ENCODE measurements at regions not wholly inside any gene's neighbourhood (a gene's known extent, or its start where the extent isn't known, plus 50 kb on each side); places are given as distances from the start of the nearest gene placed in this dataset.

- DNase-seq (ENCODE audit: low spot score), result no peak
Observed at GRCh38 chr13:74084375-74084935, 49.7 kb downstream of the KLF12 start.

GRCh38 chr13:74082741-74083160, 51.5 kb downstream of the KLF12 start:
- intact Hi-C loops (cut with DNase I), result no loop called here

More at GRCh38 chr13:74084375-74084935, 49.7 kb downstream of the KLF12 start:
- intact Hi-C loops (cut with DNase I), result no loop called here

GRCh38 chr13:74080762-74081161, 53.4 kb downstream of the KLF12 start:
- intact Hi-C loops (cut with DNase I), result no loop called here
- no peak for DNase-seq (ENCODE audit: low spot score)

More at GRCh38 chr13:74082741-74083160, 51.5 kb downstream of the KLF12 start:
- DNase-seq (ENCODE audit: low spot score), result no peak

GRCh38 chr13:74077792-74078191, 56.4 kb downstream of the KLF12 start:
- intact Hi-C loops (cut with DNase I), result no loop called here
- no peak for DNase-seq (ENCODE audit: low spot score)

- no peak for DNase-seq (ENCODE audit: low spot score)
- intact Hi-C loops (cut with DNase I), result no loop called here
Observed at GRCh38 chr13:74077375-74077774, 56.8 kb downstream of the KLF12 start.

GRCh38 chr13:74074723-74075122, 59.5 kb downstream of the KLF12 start:
- intact Hi-C loops (cut with DNase I), result no loop called here
- DNase-seq (ENCODE audit: low spot score), result no peak

GRCh38 chr13:74073274-74073673, 60.9 kb downstream of the KLF12 start:
- no peak for DNase-seq (ENCODE audit: low spot score)
- intact Hi-C loops (cut with DNase I), result no loop called here

GRCh38 chr13:74070513-74070912, 63.7 kb downstream of the KLF12 start:
- no peak for DNase-seq (ENCODE audit: low spot score)
- intact Hi-C loops (cut with DNase I), result no loop called here

- intact Hi-C loops (cut with DNase I), result no loop called here
- DNase-seq (ENCODE audit: low spot score), result no peak
Observed at GRCh38 chr13:74070065-74070464, 64.1 kb downstream of the KLF12 start.

- intact Hi-C loops (cut with DNase I), result no loop called here
- no peak for DNase-seq (ENCODE audit: low spot score)
Observed at GRCh38 chr13:74068471-74068870, 65.7 kb downstream of the KLF12 start.

- no peak for DNase-seq (ENCODE audit: low spot score)
- intact Hi-C loops (cut with DNase I), result no loop called here
Observed at GRCh38 chr13:74067818-74068217, 66.4 kb downstream of the KLF12 start.

- DNase-seq (ENCODE audit: low spot score), result no peak
- intact Hi-C loops (cut with DNase I), result no loop called here
Observed at GRCh38 chr13:74066937-74067336, 67.3 kb downstream of the KLF12 start.

GRCh38 chr13:74064805-74065312, 69.3 kb downstream of the KLF12 start:
- no peak for DNase-seq (ENCODE audit: low spot score)
- intact Hi-C loops (cut with DNase I), result no loop called here

GRCh38 chr13:74063533-74064100, 70.6 kb downstream of the KLF12 start:
- intact Hi-C loops (cut with DNase I), result no loop called here
- DNase-seq (ENCODE audit: low spot score), result no peak

- intact Hi-C loops (cut with DNase I), result no loop called here
- peak; percentile 83 for DNase-seq (ENCODE audit: low spot score)
Observed at GRCh38 chr13:74062933-74063332, 71.3 kb downstream of the KLF12 start.

- no peak for DNase-seq (ENCODE audit: low spot score)
- intact Hi-C loops (cut with DNase I), result no loop called here
Observed at GRCh38 chr13:74061926-74062595, 72.1 kb downstream of the KLF12 start.

GRCh38 chr13:74056801-74057542, 77.2 kb downstream of the KLF12 start:
- peak; percentile 82 for DNase-seq (ENCODE audit: low spot score)
- intact Hi-C loops (cut with DNase I), result no loop called here

- intact Hi-C loops (cut with DNase I), result no loop called here
Observed at GRCh38 chr13:74052402-74052928, 81.7 kb downstream of the KLF12 start.

GRCh38 chr13:74048756-74049155, 85.4 kb downstream of the KLF12 start:
- DNase-seq (ENCODE audit: low spot score), result no peak
- intact Hi-C loops (cut with DNase I), result no loop called here

More at GRCh38 chr13:74052402-74052928, 81.7 kb downstream of the KLF12 start:
- DNase-seq (ENCODE audit: low spot score), result peak; percentile 79

All from posterior vena cava (tissue), 2 donors.